A549 (cell line): ENCODE measurements at regions not wholly inside any gene's neighbourhood (a gene's known extent, or its start where the extent isn't known, plus 50 kb on each side); places are given as distances from the start of the nearest gene placed in this dataset.

Source experiments
- ATAC-seq, 2 experiments: fragments of 200-7000 bp in 1 of 2; fragments of >200 bp in 1 of 2; cut with Nextera tagmentation in 1 of 2; cut with Tn5 transposase in 1 of 2; 3 replicates each; pipeline versions ENCODE4 v1.8.0 to v1.9.1; 2018 to 2020; ENCODE audit warnings: mild to moderate bottlenecking in 1 of 2, moderate library complexity in 1 of 2
- CTCF ChIA-PET: fragments of 300-600 bp; sonication (Branson Sonifier 250); formaldehyde crosslinking; extraction: SDS; loops from one replicate; lab custom pipeline; 2021; ENCODE audit warnings: antibody characterized with exemption, inconsistent platforms; lab: Yijun Ruan, JAX
- POLR2A ChIA-PET: fragments of 350-600 bp; formaldehyde crosslinking; extraction: SDS; loops from one replicate; lab custom pipeline; 2021; ENCODE audit warnings: antibody characterized with exemption, inconsistent platforms; lab: Yijun Ruan, JAX
- DNase-seq, 2 experiments: peaks; one replicate each; pipeline versions ENCODE4 v3.0.0 to v3.0.0-alpha.2; 2011 to 2016; ENCODE audit warnings: low read depth in 1 of 2, low spot score in 1 of 2
- FAIRE-seq: peaks from 2 replicates; lab custom pipeline; 2011; peaks lifted over from hg19 to GRCh38; lab: Jason Lieb, UNC
- H3K27ac ChIP-seq, 2 experiments: fragments of >200 bp; sonication (Bioruptor Twin); formaldehyde crosslinking; 3 replicates each; pipeline ENCODE4 v1.5.1; 2016 to 2017
- H3K4me1 ChIP-seq: fragments of >200 bp; sonication (Bioruptor Twin); formaldehyde crosslinking; 3 replicates; pipeline ENCODE4 v1.6.1; 2016
- H3K4me2 ChIP-seq: fragments of >200 bp; sonication (Bioruptor Twin); formaldehyde crosslinking; 3 replicates; pipeline ENCODE4 v1.6.1; 2016
- H3K4me3 ChIP-seq: fragments of >200 bp; sonication (Bioruptor Twin); formaldehyde crosslinking; 3 replicates; pipeline ENCODE4 v1.5.1; 2016
- H3K9me3 ChIP-seq: fragments of >200 bp; sonication (Bioruptor Twin); formaldehyde crosslinking; 3 replicates; pipeline ENCODE4 v1.6.1; 2016
- BCL3 ChIP-seq: fragments of >200 bp; sonication (Bioruptor Twin); formaldehyde crosslinking; IDR thresholded peaks from 3 replicates; pipeline ENCODE4 v1.6.1; 2016
- BHLHE40 ChIP-seq: IDR thresholded peaks from 2 replicates; pipeline ENCODE4 v1.6.1; 2012; ENCODE audit warnings: low read depth, low read length, inconsistent platforms
- CTCF ChIP-seq: fragments of >200 bp; sonication (Bioruptor Twin); formaldehyde crosslinking; IDR thresholded peaks from 3 replicates; pipeline ENCODE4 v1.5.1; 2016
- EP300 ChIP-seq, 2 experiments: fragments of >200 bp; sonication (Bioruptor Twin); formaldehyde crosslinking; IDR thresholded peaks; 2 replicates in 1 of 2; 3 replicates in 1 of 2; pipeline ENCODE4 v1.6.1; 2016 to 2017
- MAFK ChIP-seq: fragments of 450-650 bp; IDR thresholded peaks from 2 replicates; pipeline ENCODE4 v1.6.1; 2014; ENCODE audit not compliant: partially characterized antibody
- MAX ChIP-seq: IDR thresholded peaks from 2 replicates; pipeline ENCODE4 v1.6.1; 2012
- NFE2L2 ChIP-seq: fragments of 150-350 bp; conservative IDR thresholded peaks from 2 replicates; pipeline ENCODE4 v1.6.1; 2014; ENCODE audit warnings: low read length
- NPAS2 ChIP-seq: fragments of 250-450 bp; sonication (Bioruptor Pico); IDR thresholded peaks from 2 replicates; pipeline ENCODE4 v1.8.0; 2022; ENCODE audit warnings: mild to moderate bottlenecking, moderate library complexity, borderline replicate concordance
- NR3C1 ChIP-seq: fragments of >200 bp; sonication (Bioruptor Twin); formaldehyde crosslinking; IDR thresholded peaks from 3 replicates; pipeline ENCODE4 v1.6.1; 2017
- PHF8 ChIP-seq: fragments of 200-600 bp; sonication (generic); IDR thresholded peaks from 2 replicates; pipeline ENCODE4 v1.6.1; 2016; ENCODE audit warnings: low read depth, mild to moderate bottlenecking, antibody characterized with exemption, moderate library complexity, borderline replicate concordance
- POLR2AphosphoS2 ChIP-seq: conservative IDR thresholded peaks from 2 replicates; pipeline ENCODE4 v1.6.1; 2012; ENCODE audit warnings: low read length, improper control_type of control experiment, inconsistent platforms
- REST ChIP-seq: fragments of 200-600 bp; sonication (generic); IDR thresholded peaks from 2 replicates; pipeline ENCODE4 v1.6.1; 2016; ENCODE audit warnings: antibody characterized with exemption, mild to moderate bottlenecking, moderate library complexity
- RNF2 ChIP-seq: fragments of 200-600 bp; sonication (generic); IDR thresholded peaks from 2 replicates; pipeline ENCODE4 v1.6.1; 2016; ENCODE audit warnings: low read depth, mild to moderate bottlenecking, antibody characterized with exemption, moderate library complexity, borderline replicate concordance
- SREBF2 ChIP-seq: fragments of 450-650 bp; IDR thresholded peaks from 2 replicates; pipeline ENCODE4 v1.6.1; 2014; ENCODE audit warnings: mild to moderate bottlenecking, moderate library complexity
- TP53 ChIP-seq: fragments of 250-450 bp; sonication (Bioruptor Pico); IDR thresholded peaks from 2 replicates; pipeline ENCODE4 v1.5.0; 2021; ENCODE audit warnings: mild to moderate bottlenecking, moderate library complexity
- ZC3H11A ChIP-seq: fragments of 450-650 bp; IDR thresholded peaks from 2 replicates; pipeline ENCODE4 v1.6.1; 2014; ENCODE audit warnings: antibody characterized with exemption, mild to moderate bottlenecking
- WGBS: methylation state at CpG from one replicate; pipeline ENCODE4 v1.1.6; 2017; ENCODE audit errors: missing lambda C conversion rate; 5-methylcytosine and 5-hydroxymethylcytosine counted together
- TF ChIP-seq, protein P1 (sequence below): IDR thresholded peaks from 2 replicates; pipeline ENCODE4 v1.6.1; 2012
- TF ChIP-seq, protein P2 (sequence below): fragments of 150-350 bp; IDR thresholded peaks from 2 replicates; pipeline ENCODE4 v1.6.1; 2014; ENCODE audit warnings: low read depth, mild to moderate bottlenecking, low read length
- TF ChIP-seq, protein P3 (sequence below): IDR thresholded peaks from 2 replicates; pipeline ENCODE4 v1.6.1; 2012; ENCODE audit warnings: low read depth, borderline replicate concordance

GRCh38 chr6:165819394-165819793 is 156.4 kb upstream of the PDE10A start:
- no peak for TF ChIP-seq REST
- no peak for TF ChIP-seq POLR2AphosphoS2
- no peak for TF ChIP-seq BCL3
- TF ChIP-seq, all 56 proteins: peak for 0
- Histone ChIP-seq H3K4me2 (no peak overlapping the region), H3K4me1 (peaks cover 11% of the 10 kb centered on the region; the same call in 1 of the 3 replicates), H3K4me3 (no peak overlapping the region), H3K27ac (no peak overlapping the region), H3K9me3 (no peaks in the 10 kb centered on the region)
- POLR2A ChIA-PET, result no interaction called here
- ATAC-seq, result no peak
- no peak for DNase-seq
- CTCF ChIA-PET, result no interaction called here
- FAIRE-seq, result no peak
- WGBS, result 88% methylated on average over 16 of the region's 21 CpGs

- ATAC-seq, result no peak
- CTCF ChIA-PET, result no interaction called here
- no peak for FAIRE-seq
- Histone ChIP-seq H3K27ac (no peak overlapping the region), H3K4me2 (no peak overlapping the region), H3K9me3 (no peaks in the 10 kb centered on the region), H3K4me3 (no peak overlapping the region), H3K4me1 (peaks cover 11% of the 10 kb centered on the region; the same call in 1 of the 3 replicates)
- 95% methylated on average over 4 of the region's 4 CpGs for WGBS
- no peak for TF ChIP-seq EP300 (IDR thresholded peaks at IDR 0.05)
- TF ChIP-seq TP53 (CRISPR knock-in tag), result no peak
- TF ChIP-seq, protein P1, sequence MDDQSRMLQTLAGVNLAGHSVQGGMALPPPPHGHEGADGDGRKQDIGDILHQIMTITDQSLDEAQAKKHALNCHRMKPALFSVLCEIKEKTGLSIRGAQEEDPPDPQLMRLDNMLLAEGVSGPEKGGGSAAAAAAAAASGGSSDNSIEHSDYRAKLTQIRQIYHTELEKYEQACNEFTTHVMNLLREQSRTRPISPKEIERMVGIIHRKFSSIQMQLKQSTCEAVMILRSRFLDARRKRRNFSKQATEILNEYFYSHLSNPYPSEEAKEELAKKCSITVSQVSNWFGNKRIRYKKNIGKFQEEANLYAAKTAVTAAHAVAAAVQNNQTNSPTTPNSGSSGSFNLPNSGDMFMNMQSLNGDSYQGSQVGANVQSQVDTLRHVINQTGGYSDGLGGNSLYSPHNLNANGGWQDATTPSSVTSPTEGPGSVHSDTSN, result no peak
- no peak for TF ChIP-seq NR3C1
- no peak for TF ChIP-seq ZC3H11A
- no peak for TF ChIP-seq NPAS2 (CRISPR knock-in tag)
- TF ChIP-seq PHF8, result no peak
- TF ChIP-seq CTCF, result no peak
- TF ChIP-seq BHLHE40, result no peak
- TF ChIP-seq, protein P2, sequence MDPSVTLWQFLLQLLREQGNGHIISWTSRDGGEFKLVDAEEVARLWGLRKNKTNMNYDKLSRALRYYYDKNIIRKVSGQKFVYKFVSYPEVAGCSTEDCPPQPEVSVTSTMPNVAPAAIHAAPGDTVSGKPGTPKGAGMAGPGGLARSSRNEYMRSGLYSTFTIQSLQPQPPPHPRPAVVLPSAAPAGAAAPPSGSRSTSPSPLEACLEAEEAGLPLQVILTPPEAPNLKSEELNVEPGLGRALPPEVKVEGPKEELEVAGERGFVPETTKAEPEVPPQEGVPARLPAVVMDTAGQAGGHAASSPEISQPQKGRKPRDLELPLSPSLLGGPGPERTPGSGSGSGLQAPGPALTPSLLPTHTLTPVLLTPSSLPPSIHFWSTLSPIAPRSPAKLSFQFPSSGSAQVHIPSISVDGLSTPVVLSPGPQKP, result no peak
- no peak for TF ChIP-seq RNF2
- TF ChIP-seq NFE2L2, result no peak
- TF ChIP-seq MAX, result no peak
- no peak for TF ChIP-seq SREBF2
- TF ChIP-seq MAFK, result no peak
- TF ChIP-seq, protein P3, sequence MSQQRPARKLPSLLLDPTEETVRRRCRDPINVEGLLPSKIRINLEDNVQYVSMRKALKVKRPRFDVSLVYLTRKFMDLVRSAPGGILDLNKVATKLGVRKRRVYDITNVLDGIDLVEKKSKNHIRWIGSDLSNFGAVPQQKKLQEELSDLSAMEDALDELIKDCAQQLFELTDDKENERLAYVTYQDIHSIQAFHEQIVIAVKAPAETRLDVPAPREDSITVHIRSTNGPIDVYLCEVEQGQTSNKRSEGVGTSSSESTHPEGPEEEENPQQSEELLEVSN, result no peak
- POLR2A ChIA-PET, result no interaction called here
- DNase-seq, result no peak
Measured at GRCh38 chr6:165818200-165818599, 155.2 kb upstream of the PDE10A start.
